Liver (tissue), 8 donors: ENCODE measurements at regions not wholly inside any gene's neighbourhood (a gene's known extent, or its start where the extent isn't known, plus 50 kb on each side); places are given as distances from the start of the nearest gene placed in this dataset.

Experiments
- DNase-seq: peaks from one replicate; pipeline ENCODE4 v3.0.0-alpha.2; 2017; ENCODE audit warnings: low spot score
- H3K27ac ChIP-seq, 2 donors: one replicate each; pipeline ENCODE4 v1.7.0; 2013; ENCODE audit warnings: inconsistent platforms in 2 of 2, low read length in 2 of 2, control low read depth in 1 of 2, low read depth in 1 of 2, mild to moderate bottlenecking in 1 of 2
- H3K27me3 ChIP-seq, 4 donors: one replicate each; pipeline versions ENCODE4 v1.6.1 to v1.7.0; 2013; ENCODE audit warnings: low read length in 3 of 4, inconsistent platforms in 1 of 4, mild to moderate bottlenecking in 1 of 4, moderate library complexity in 1 of 4; ENCODE audit not compliant: control insufficient read depth in 4 of 4, insufficient read depth in 4 of 4
- H3K36me3 ChIP-seq, 4 donors: one replicate each; pipeline versions ENCODE4 v1.6.1 to v1.7.0; 2013; ENCODE audit warnings: low read length in 3 of 4, mild to moderate bottlenecking in 3 of 4, low read depth in 1 of 4, moderate library complexity in 1 of 4; ENCODE audit not compliant: control insufficient read depth in 4 of 4, insufficient read depth in 3 of 4
- H3K4me1 ChIP-seq, 4 donors: one replicate each; pipeline versions ENCODE4 v1.6.1 to v1.7.0; 2013; ENCODE audit warnings: low read length in 3 of 4, mild to moderate bottlenecking in 3 of 4, moderate library complexity in 1 of 4; ENCODE audit not compliant: control insufficient read depth in 4 of 4, insufficient read depth in 4 of 4
- H3K4me3 ChIP-seq, 3 donors: one replicate each; pipeline versions ENCODE4 v1.6.1 to v1.7.0; 2013; ENCODE audit warnings: low read length in 3 of 3, control low read depth in 1 of 3, low read depth in 1 of 3, mild to moderate bottlenecking in 1 of 3
- H3K9ac ChIP-seq, 2 donors: one replicate each; pipeline ENCODE4 v1.7.0; 2013; ENCODE audit warnings: low read length in 2 of 2, mild to moderate bottlenecking in 2 of 2, moderate library complexity in 2 of 2, control low read depth in 1 of 2, low read depth in 1 of 2
- H3K9me3 ChIP-seq, 4 donors: one replicate each; pipeline versions ENCODE4 v1.6.1 to v1.7.0; 2013; ENCODE audit warnings: low read length in 3 of 4; ENCODE audit not compliant: control insufficient read depth in 4 of 4
- ATF3 ChIP-seq: IDR thresholded peaks from 2 replicates; pipeline ENCODE4 v1.6.1; 2016; ENCODE audit warnings: antibody characterized with exemption
- CTCF ChIP-seq: fragments of 150-350 bp; IDR thresholded peaks from 2 replicates; pipeline ENCODE4 v1.5.1; 2017; ENCODE audit warnings: improper control_type of control experiment, low read depth, low read length; ENCODE audit not compliant: missing input control
- EGR1 ChIP-seq, 2 donors: IDR thresholded peaks; 2 replicates each; pipeline ENCODE4 v1.6.1; 2016 to 2018; ENCODE audit warnings: antibody characterized with exemption in 2 of 2, low read depth in 2 of 2
- FOXA1 ChIP-seq: IDR thresholded peaks from 2 replicates; pipeline ENCODE4 v1.6.1; 2016; ENCODE audit warnings: antibody characterized with exemption
- FOXA2 ChIP-seq: IDR thresholded peaks from 2 replicates; pipeline ENCODE4 v1.6.1; 2016; ENCODE audit warnings: antibody characterized with exemption
- GABPA ChIP-seq, 2 donors: IDR thresholded peaks in 1 of 2; conservative IDR thresholded peaks in 1 of 2; 2 replicates each; pipeline ENCODE4 v1.6.1; 2016; ENCODE audit warnings: antibody characterized with exemption in 2 of 2, mild to moderate bottlenecking in 1 of 2, moderate library complexity in 1 of 2
- HNF4A ChIP-seq, 2 donors: conservative IDR thresholded peaks; 2 replicates each; pipeline ENCODE4 v1.6.1; 2016; ENCODE audit warnings: antibody characterized with exemption in 2 of 2, mild to moderate bottlenecking in 2 of 2
- HNF4G ChIP-seq: IDR thresholded peaks from 2 replicates; pipeline ENCODE4 v1.6.1; 2016; ENCODE audit warnings: antibody characterized with exemption
- JUND ChIP-seq, 2 donors: IDR thresholded peaks; 2 replicates each; pipeline ENCODE4 v1.6.1; 2016; ENCODE audit warnings: antibody characterized with exemption in 2 of 2
- MAX ChIP-seq: IDR thresholded peaks from 2 replicates; pipeline ENCODE4 v1.6.1; 2016; ENCODE audit warnings: antibody characterized with exemption
- NR2F2 ChIP-seq: IDR thresholded peaks from 2 replicates; pipeline ENCODE4 v1.6.1; 2016; ENCODE audit warnings: antibody characterized with exemption
- RAD21 ChIP-seq, 2 donors: IDR thresholded peaks; 2 replicates each; pipeline ENCODE4 v1.6.1; 2016; ENCODE audit warnings: antibody characterized with exemption in 2 of 2, mild to moderate bottlenecking in 2 of 2
- REST ChIP-seq: IDR thresholded peaks from 2 replicates; pipeline ENCODE4 v1.6.1; 2016; ENCODE audit warnings: antibody characterized with exemption, mild to moderate bottlenecking
- RXRA ChIP-seq, 2 donors: IDR thresholded peaks; 2 replicates each; pipeline ENCODE4 v1.6.1; 2017 to 2018; ENCODE audit warnings: antibody characterized with exemption in 2 of 2, mild to moderate bottlenecking in 1 of 2
- SP1 ChIP-seq: IDR thresholded peaks from 2 replicates; pipeline ENCODE4 v1.6.1; 2018; ENCODE audit warnings: antibody characterized with exemption, mild to moderate bottlenecking
- TAF1 ChIP-seq: conservative IDR thresholded peaks from 2 replicates; pipeline ENCODE4 v1.6.1; 2016; ENCODE audit warnings: antibody characterized with exemption, mild to moderate bottlenecking
- YY1 ChIP-seq: IDR thresholded peaks from 2 replicates; pipeline ENCODE4 v1.6.1; 2016; ENCODE audit warnings: antibody characterized with exemption, mild to moderate bottlenecking
- ZBTB33 ChIP-seq: IDR thresholded peaks from 2 replicates; pipeline ENCODE4 v1.6.1; 2016; ENCODE audit warnings: antibody characterized with exemption
- WGBS: extraction: QIAGEN DNeasy Blood & Tissue Kit; methylation state at CpG from one replicate; pipeline ENCODE4 v1.1.7; 2013; 5-methylcytosine and 5-hydroxymethylcytosine counted together
- donor health status: healthy.
- donor health status: healthy.
- donor health status: healthy.
- donor health status: healthy.
- donor health status: healthy.

- DNase-seq, result no peak
- no peak overlapping the region for H3K9ac ChIP-seq
- 89% methylated on average over 4 of the region's 4 CpGs for WGBS
Measured at GRCh38 chr9:71363286-71363961, 242.0 kb upstream of the TRPM3 start.

More at GRCh38 chr9:71363286-71363961, 242.0 kb upstream of the TRPM3 start:
- Histone ChIP-seq H3K4me3 (no peak overlapping the region), H3K27me3 (no peaks in the 10 kb centered on the region), H3K36me3 (no peaks in the 10 kb centered on the region), H3K9me3 (no peaks in the 10 kb centered on the region), H3K4me1 (peaks cover 0 to 1% (median 0%) of the 10 kb centered on the region in 4 donors), H3K27ac (no peak overlapping the region)
- TF ChIP-seq TAF1 (no peak), FOXA1 (no peak), YY1 (no peak), RAD21 (IDR thresholded peaks at IDR 0.05) (no peak), SP1 (no peak), ATF3 (no peak), REST (no peak), EGR1 (IDR thresholded peaks at IDR 0.05; ENCODE audit: low read depth in 2 of 2) (no peak), MAX (no peak), NR2F2 (no peak), GABPA (IDR thresholded peaks at IDR 0.05 in 1 of 2, conservative IDR thresholded peaks at IDR 0.05 in 1 of 2) (no peak), HNF4A (conservative IDR thresholded peaks at IDR 0.05) (no peak), ZBTB33 (no peak), JUND (IDR thresholded peaks at IDR 0.05) (no peak), CTCF (no peak), FOXA2 (no peak), RXRA (IDR thresholded peaks at IDR 0.05) (no peak), HNF4G (no peak)
